H1 (cell line): ENCODE measurements at regions not wholly inside any gene's neighbourhood (a gene's known extent, or its start where the extent isn't known, plus 50 kb on each side); places are given as distances from the start of the nearest gene placed in this dataset.

Experiments used
- CTCF ChIA-PET: fragments of 300-600 bp; sonication (Branson Sonifier 250); formaldehyde crosslinking; loops from one replicate; lab custom pipeline; 2021; ENCODE audit not compliant: partially characterized antibody; lab: Charles Lee
- POLR2A ChIA-PET: fragments of 300-600 bp; sonication (Branson Sonifier 250); formaldehyde crosslinking; loops from one replicate; lab custom pipeline; 2021; ENCODE audit warnings: inconsistent platforms; ENCODE audit not compliant: partially characterized antibody; lab: Charles Lee
- DNase-seq, 2 experiments: peaks; one replicate each; pipeline versions ENCODE4 v3.0.0 to v3.0.0-alpha.2; 2010 to 2022; ENCODE audit warnings: low spot score in 2 of 2, low read depth in 1 of 2, mixed read lengths in 1 of 2
- FAIRE-seq: peaks from 2 replicates; lab custom pipeline; 2011; peaks lifted over from hg19 to GRCh38; lab: Jason Lieb, UNC
- H2AFZ ChIP-seq: 2 replicates; pipeline ENCODE4 v1.8.1; 2012; ENCODE audit warnings: low read length, inconsistent platforms
- H2AK5ac ChIP-seq: 2 replicates; pipeline ENCODE4 v1.6.1; 2013; ENCODE audit warnings: low read depth, low read length
- H2BK120ac ChIP-seq: replicated peaks from 2 replicates; pipeline ENCODE3; 2013; ENCODE audit warnings: low read depth, low read length, inconsistent platforms
- H2BK12ac ChIP-seq: 2 replicates; pipeline ENCODE4 v1.6.1; 2013; ENCODE audit warnings: low read depth, low read length
- H2BK15ac ChIP-seq: 2 replicates; pipeline ENCODE4 v1.6.1; 2013; ENCODE audit warnings: low read length
- H2BK20ac ChIP-seq: 2 replicates; pipeline ENCODE4 v1.6.1; 2013; ENCODE audit warnings: low read length
- H2BK5ac ChIP-seq: 2 replicates; pipeline ENCODE4 v1.6.1; 2013; ENCODE audit warnings: low read depth, low read length
- H3K14ac ChIP-seq: 2 replicates; pipeline ENCODE4 v1.6.1; 2013; ENCODE audit warnings: inconsistent platforms; ENCODE audit not compliant: insufficient read length
- H3K18ac ChIP-seq: 2 replicates; pipeline ENCODE4 v1.6.1; 2013; ENCODE audit warnings: low read length; ENCODE audit errors: extremely low read depth
- H3K23ac ChIP-seq: 2 replicates; pipeline ENCODE4 v1.6.1; 2013; ENCODE audit warnings: inconsistent platforms; ENCODE audit not compliant: insufficient read length
- H3K23me2 ChIP-seq: 2 replicates; pipeline ENCODE4 v1.6.1; 2013; ENCODE audit warnings: low read depth, low read length
- H3K27ac ChIP-seq: 2 replicates; pipeline ENCODE4 v1.6.1; 2011; ENCODE audit warnings: low read depth, low read length, inconsistent platforms
- H3K27me3 ChIP-seq, 4 experiments: replicated peaks in 1 of 4; 1 replicate in 1 of 4; 2 replicates in 3 of 4; pipeline versions ENCODE4 v1.6.1 to v1.8.1; 2011 to 2013; ENCODE audit warnings: low read length in 3 of 4, mild to moderate bottlenecking in 3 of 4, inconsistent platforms in 2 of 4, mixed read lengths in 2 of 4, moderate library complexity in 1 of 4; ENCODE audit not compliant: control insufficient read depth in 3 of 4, insufficient read depth in 3 of 4; ENCODE audit errors: extremely low read depth in 1 of 4
- H3K36me3 ChIP-seq, 4 experiments: 2 replicates each; pipeline versions ENCODE4 v1.6.1 to v1.8.1; 2011 to 2013; ENCODE audit warnings: mild to moderate bottlenecking in 4 of 4, low read length in 3 of 4, moderate library complexity in 2 of 4, control low read depth in 1 of 4, inconsistent platforms in 1 of 4; ENCODE audit not compliant: insufficient read depth in 4 of 4, control insufficient read depth in 2 of 4
- H3K4ac ChIP-seq: replicated peaks from 2 replicates; pipeline ENCODE3; 2013; ENCODE audit warnings: low read length, low read depth, mixed read lengths, inconsistent platforms; ENCODE audit not compliant: insufficient read length
- H3K4me1 ChIP-seq, 4 experiments: replicated peaks in 1 of 4; 1 replicate in 1 of 4; 2 replicates in 3 of 4; pipeline versions ENCODE4 v1.6.1 to v1.8.1; 2011 to 2013; ENCODE audit warnings: low read length in 3 of 4, inconsistent platforms in 2 of 4, mixed read lengths in 1 of 4; ENCODE audit not compliant: insufficient read depth in 4 of 4, control insufficient read depth in 3 of 4
- H3K4me2 ChIP-seq, 2 experiments: 2 replicates each; pipeline versions ENCODE4 v1.6.1 to v1.8.1; 2011 to 2013; ENCODE audit warnings: low read depth in 2 of 2, low read length in 2 of 2, control low read depth in 1 of 2, inconsistent platforms in 1 of 2, mild to moderate bottlenecking in 1 of 2; ENCODE audit not compliant: insufficient read depth in 1 of 2
- H3K4me3 ChIP-seq, 4 experiments: fragments of 200-600, 300-600 bp in 1 of 4; sonication (generic), shearing (Covaris generic), sonication (Bioruptor Twin) in 1 of 4; 2 replicates each; pipeline versions ENCODE4 v1.5.1 to v1.8.1; 2011 to 2016; ENCODE audit warnings: low read length in 4 of 4, low read depth in 3 of 4, control low read depth in 2 of 4, inconsistent platforms in 2 of 4, mild to moderate bottlenecking in 2 of 4, mixed read lengths in 1 of 4, moderate library complexity in 1 of 4; ENCODE audit not compliant: insufficient read depth in 2 of 4; ENCODE audit errors: extremely low read depth in 1 of 4
- H3K56ac ChIP-seq: replicated peaks from 2 replicates; pipeline ENCODE3; 2013; ENCODE audit warnings: low read depth, mild to moderate bottlenecking, mixed read lengths, low read length, inconsistent platforms; ENCODE audit not compliant: insufficient read length
- H3K79me1 ChIP-seq: 2 replicates; pipeline ENCODE4 v1.6.1; 2013; ENCODE audit warnings: low read depth, low read length, control low read depth
- H3K79me2 ChIP-seq, 2 experiments: 2 replicates each; pipeline versions ENCODE4 v1.6.1 to v1.8.1; 2012 to 2013; ENCODE audit warnings: low read length in 2 of 2, mild to moderate bottlenecking in 2 of 2, inconsistent platforms in 1 of 2; ENCODE audit not compliant: insufficient read depth in 2 of 2, control insufficient read depth in 1 of 2
- H3K9ac ChIP-seq, 4 experiments: replicated peaks in 1 of 4; 1 replicate in 1 of 4; 2 replicates in 3 of 4; pipeline versions ENCODE4 v1.6.1 to v1.8.1; 2011 to 2013; ENCODE audit warnings: low read depth in 3 of 4, low read length in 3 of 4, control low read depth in 2 of 4, mild to moderate bottlenecking in 2 of 4, moderate library complexity in 2 of 4, inconsistent platforms in 1 of 4; ENCODE audit errors: extremely low read depth in 1 of 4
- H3K9me3 ChIP-seq, 2 experiments: 2 replicates each; pipeline versions ENCODE4 v1.6.1 to v1.8.1; 2012 to 2013; ENCODE audit warnings: mild to moderate bottlenecking in 2 of 2, moderate library complexity in 2 of 2, control low read depth in 1 of 2, inconsistent platforms in 1 of 2, low read depth in 1 of 2, low read length in 1 of 2, mixed read lengths in 1 of 2; ENCODE audit not compliant: insufficient read depth in 2 of 2
- H4K20me1 ChIP-seq, 2 experiments: replicated peaks in 1 of 2; 2 replicates each; pipeline versions ENCODE3 to v1.8.1; 2011 to 2013; ENCODE audit warnings: inconsistent platforms in 2 of 2, low read length in 2 of 2, mild to moderate bottlenecking in 1 of 2; ENCODE audit not compliant: insufficient read depth in 2 of 2, control insufficient read depth in 1 of 2
- H4K5ac ChIP-seq: 2 replicates; pipeline ENCODE4 v1.6.1; 2013; ENCODE audit warnings: low read length, low read depth, mixed read lengths, inconsistent platforms; ENCODE audit not compliant: insufficient read length
- H4K8ac ChIP-seq: 2 replicates; pipeline ENCODE4 v1.8.0; 2013; ENCODE audit warnings: mild to moderate bottlenecking, moderate library complexity, low read length, inconsistent platforms; ENCODE audit not compliant: insufficient read depth; ENCODE audit errors: extremely low read depth
- H4K91ac ChIP-seq: replicated peaks from 2 replicates; pipeline ENCODE3; 2013; ENCODE audit warnings: low read length, mixed read lengths, inconsistent platforms; ENCODE audit not compliant: insufficient read length
- WGBS, 2 experiments: shearing (Covaris generic) in 1 of 2; methylation state at CpG; one replicate each; pipeline versions ENCODE4 v1.1.6 to v1.1.7; 2013 to 2015; ENCODE audit warnings: low lambda C conversion rate in 2 of 2, mixed read lengths in 2 of 2, inconsistent platforms in 1 of 2, low coverage in 1 of 2, missing lambda C conversion rate in 1 of 2; ENCODE audit not compliant: insufficient replicate concordance in 2 of 2, insufficient coverage in 1 of 2, insufficient read length in 1 of 2; ENCODE audit errors: extremely low coverage in 1 of 2, missing lambda C conversion rate in 1 of 2; 5-methylcytosine and 5-hydroxymethylcytosine counted together
- TF ChIP-seq, protein P1 (sequence below): fragments of 300-600 bp; sonication (generic); IDR thresholded peaks from 2 replicates; pipeline ENCODE4 v1.7.1; 2012; ENCODE audit warnings: low read length, moderate library complexity, mild to moderate bottlenecking, inconsistent platforms; ENCODE audit not compliant: insufficient replicate concordance

DNA sequence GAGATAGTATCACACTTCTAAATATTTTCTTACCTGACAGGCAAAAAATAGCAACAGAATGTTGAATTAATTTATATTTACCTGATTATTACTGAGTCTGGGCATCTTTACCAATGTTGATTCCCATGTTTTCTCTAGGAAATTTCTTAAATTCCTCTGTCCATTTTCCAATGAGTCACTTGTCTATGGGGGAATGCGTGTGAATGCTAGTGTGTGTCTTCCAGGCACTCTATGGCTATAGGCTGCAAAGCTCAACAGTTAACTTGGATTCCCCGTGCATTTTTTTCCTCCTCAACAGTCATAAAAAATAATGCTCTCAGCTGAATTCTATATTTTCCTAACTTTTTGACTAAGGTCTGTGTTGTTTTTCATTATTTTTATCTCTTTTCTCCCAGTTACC lies 1385.8 kb upstream of the FLRT2 start:
- Histone ChIP-seq H2AFZ (no peak overlapping the region), H2BK20ac (no peak overlapping the region), H2AK5ac (no peak overlapping the region), H3K23me2 (no peaks in the 10 kb centered on the region), H4K91ac (no peak overlapping the region), H2BK15ac (no peak overlapping the region), H4K20me1 (no peaks in the 10 kb centered on the region), H3K27ac (no peak overlapping the region), H2BK120ac (no peak overlapping the region), H3K14ac (no peak overlapping the region), H3K4ac (no peak overlapping the region), H4K5ac (no peak overlapping the region), H3K36me3 (no peaks in the 10 kb centered on the region), H3K4me3 (no peak overlapping the region), H2BK5ac (no peak overlapping the region), H3K23ac (no peak overlapping the region), H3K79me1 (no peaks in the 10 kb centered on the region), H3K27me3 (no peaks in the 10 kb centered on the region), H4K8ac (no peak overlapping the region), H3K4me2 (no peak overlapping the region), H3K9ac (no peak overlapping the region), H3K56ac (no peak overlapping the region), H3K18ac (no peak overlapping the region), H3K4me1 (no peaks in the 10 kb centered on the region), H3K79me2 (no peaks in the 10 kb centered on the region), H2BK12ac (no peak overlapping the region), H3K9me3 (no peaks in the 10 kb centered on the region)
- WGBS, 2 experiments = 92% methylated on average over 2 of the region's 2 CpGs; no CpG with 5 or more reads in 1 of the 2 experiments
- ChIA-PET CTCF (interaction anchor here (0.7 kb wide), 1 partner anchor 1690 kb away, joined by 3 read pairs; no protein-coding TSS in a partner anchor), POLR2A (no interaction called here)
- DNase-seq (no peak), FAIRE-seq (no peak)
- TF ChIP-seq, protein P1, sequence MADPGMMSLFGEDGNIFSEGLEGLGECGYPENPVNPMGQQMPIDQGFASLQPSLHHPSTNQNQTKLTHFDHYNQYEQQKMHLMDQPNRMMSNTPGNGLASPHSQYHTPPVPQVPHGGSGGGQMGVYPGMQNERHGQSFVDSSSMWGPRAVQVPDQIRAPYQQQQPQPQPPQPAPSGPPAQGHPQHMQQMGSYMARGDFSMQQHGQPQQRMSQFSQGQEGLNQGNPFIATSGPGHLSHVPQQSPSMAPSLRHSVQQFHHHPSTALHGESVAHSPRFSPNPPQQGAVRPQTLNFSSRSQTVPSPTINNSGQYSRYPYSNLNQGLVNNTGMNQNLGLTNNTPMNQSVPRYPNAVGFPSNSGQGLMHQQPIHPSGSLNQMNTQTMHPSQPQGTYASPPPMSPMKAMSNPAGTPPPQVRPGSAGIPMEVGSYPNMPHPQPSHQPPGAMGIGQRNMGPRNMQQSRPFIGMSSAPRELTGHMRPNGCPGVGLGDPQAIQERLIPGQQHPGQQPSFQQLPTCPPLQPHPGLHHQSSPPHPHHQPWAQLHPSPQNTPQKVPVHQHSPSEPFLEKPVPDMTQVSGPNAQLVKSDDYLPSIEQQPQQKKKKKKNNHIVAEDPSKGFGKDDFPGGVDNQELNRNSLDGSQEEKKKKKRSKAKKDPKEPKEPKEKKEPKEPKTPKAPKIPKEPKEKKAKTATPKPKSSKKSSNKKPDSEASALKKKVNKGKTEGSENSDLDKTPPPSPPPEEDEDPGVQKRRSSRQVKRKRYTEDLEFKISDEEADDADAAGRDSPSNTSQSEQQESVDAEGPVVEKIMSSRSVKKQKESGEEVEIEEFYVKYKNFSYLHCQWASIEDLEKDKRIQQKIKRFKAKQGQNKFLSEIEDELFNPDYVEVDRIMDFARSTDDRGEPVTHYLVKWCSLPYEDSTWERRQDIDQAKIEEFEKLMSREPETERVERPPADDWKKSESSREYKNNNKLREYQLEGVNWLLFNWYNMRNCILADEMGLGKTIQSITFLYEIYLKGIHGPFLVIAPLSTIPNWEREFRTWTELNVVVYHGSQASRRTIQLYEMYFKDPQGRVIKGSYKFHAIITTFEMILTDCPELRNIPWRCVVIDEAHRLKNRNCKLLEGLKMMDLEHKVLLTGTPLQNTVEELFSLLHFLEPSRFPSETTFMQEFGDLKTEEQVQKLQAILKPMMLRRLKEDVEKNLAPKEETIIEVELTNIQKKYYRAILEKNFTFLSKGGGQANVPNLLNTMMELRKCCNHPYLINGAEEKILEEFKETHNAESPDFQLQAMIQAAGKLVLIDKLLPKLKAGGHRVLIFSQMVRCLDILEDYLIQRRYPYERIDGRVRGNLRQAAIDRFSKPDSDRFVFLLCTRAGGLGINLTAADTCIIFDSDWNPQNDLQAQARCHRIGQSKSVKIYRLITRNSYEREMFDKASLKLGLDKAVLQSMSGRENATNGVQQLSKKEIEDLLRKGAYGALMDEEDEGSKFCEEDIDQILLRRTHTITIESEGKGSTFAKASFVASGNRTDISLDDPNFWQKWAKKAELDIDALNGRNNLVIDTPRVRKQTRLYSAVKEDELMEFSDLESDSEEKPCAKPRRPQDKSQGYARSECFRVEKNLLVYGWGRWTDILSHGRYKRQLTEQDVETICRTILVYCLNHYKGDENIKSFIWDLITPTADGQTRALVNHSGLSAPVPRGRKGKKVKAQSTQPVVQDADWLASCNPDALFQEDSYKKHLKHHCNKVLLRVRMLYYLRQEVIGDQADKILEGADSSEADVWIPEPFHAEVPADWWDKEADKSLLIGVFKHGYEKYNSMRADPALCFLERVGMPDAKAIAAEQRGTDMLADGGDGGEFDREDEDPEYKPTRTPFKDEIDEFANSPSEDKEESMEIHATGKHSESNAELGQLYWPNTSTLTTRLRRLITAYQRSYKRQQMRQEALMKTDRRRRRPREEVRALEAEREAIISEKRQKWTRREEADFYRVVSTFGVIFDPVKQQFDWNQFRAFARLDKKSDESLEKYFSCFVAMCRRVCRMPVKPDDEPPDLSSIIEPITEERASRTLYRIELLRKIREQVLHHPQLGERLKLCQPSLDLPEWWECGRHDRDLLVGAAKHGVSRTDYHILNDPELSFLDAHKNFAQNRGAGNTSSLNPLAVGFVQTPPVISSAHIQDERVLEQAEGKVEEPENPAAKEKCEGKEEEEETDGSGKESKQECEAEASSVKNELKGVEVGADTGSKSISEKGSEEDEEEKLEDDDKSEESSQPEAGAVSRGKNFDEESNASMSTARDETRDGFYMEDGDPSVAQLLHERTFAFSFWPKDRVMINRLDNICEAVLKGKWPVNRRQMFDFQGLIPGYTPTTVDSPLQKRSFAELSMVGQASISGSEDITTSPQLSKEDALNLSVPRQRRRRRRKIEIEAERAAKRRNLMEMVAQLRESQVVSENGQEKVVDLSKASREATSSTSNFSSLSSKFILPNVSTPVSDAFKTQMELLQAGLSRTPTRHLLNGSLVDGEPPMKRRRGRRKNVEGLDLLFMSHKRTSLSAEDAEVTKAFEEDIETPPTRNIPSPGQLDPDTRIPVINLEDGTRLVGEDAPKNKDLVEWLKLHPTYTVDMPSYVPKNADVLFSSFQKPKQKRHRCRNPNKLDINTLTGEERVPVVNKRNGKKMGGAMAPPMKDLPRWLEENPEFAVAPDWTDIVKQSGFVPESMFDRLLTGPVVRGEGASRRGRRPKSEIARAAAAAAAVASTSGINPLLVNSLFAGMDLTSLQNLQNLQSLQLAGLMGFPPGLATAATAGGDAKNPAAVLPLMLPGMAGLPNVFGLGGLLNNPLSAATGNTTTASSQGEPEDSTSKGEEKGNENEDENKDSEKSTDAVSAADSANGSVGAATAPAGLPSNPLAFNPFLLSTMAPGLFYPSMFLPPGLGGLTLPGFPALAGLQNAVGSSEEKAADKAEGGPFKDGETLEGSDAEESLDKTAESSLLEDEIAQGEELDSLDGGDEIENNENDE = no peak
